HepG2 (cell line): ENCODE measurements at regions not wholly inside any gene's neighbourhood (a gene's known extent, or its start where the extent isn't known, plus 50 kb on each side); places are given as distances from the start of the nearest gene placed in this dataset.

Source experiments
- KLF9 ChIP-seq: IDR thresholded peaks from 2 replicates; pipeline ENCODE4 v1.6.1; 2016; ENCODE audit warnings: low read depth
- NFE2 ChIP-seq: sonication (generic); formaldehyde crosslinking; IDR thresholded peaks from 2 replicates; pipeline ENCODE4 v1.4.0; 2020; ENCODE audit warnings: missing genetic modification reagents
- RARG ChIP-seq: sonication (generic); formaldehyde crosslinking; IDR thresholded peaks from 2 replicates; pipeline ENCODE4 v1.4.0; 2020; ENCODE audit warnings: low read depth, mild to moderate bottlenecking, missing genetic modification reagents
- RCOR2 ChIP-seq: IDR thresholded peaks from 2 replicates; pipeline ENCODE4 v1.6.1; 2016; ENCODE audit warnings: missing biosample characterization, missing genetic modification reagents
- SNRNP70 ChIP-seq: fragments of 200-400 bp; formaldehyde crosslinking; IDR thresholded peaks from 2 replicates; pipeline ENCODE4 v1.6.1; 2017; ENCODE audit warnings: mild to moderate bottlenecking, low read depth, low read length, moderate library complexity
- ZGPAT ChIP-seq: IDR thresholded peaks from 2 replicates; pipeline ENCODE4 v1.6.1; 2016; ENCODE audit warnings: mild to moderate bottlenecking
- ZNF180 ChIP-seq: sonication (generic); formaldehyde crosslinking; IDR thresholded peaks from 2 replicates; pipeline ENCODE4 v1.4.0; 2020; ENCODE audit warnings: low read depth, missing genetic modification reagents, borderline replicate concordance
- ZNF280D ChIP-seq: sonication (generic); formaldehyde crosslinking; IDR thresholded peaks from 2 replicates; pipeline ENCODE4 v1.5.1; 2020; ENCODE audit warnings: mild to moderate bottlenecking, missing genetic modification reagents
- ZNF556 ChIP-seq: sonication (generic); formaldehyde crosslinking; IDR thresholded peaks from 2 replicates; pipeline ENCODE4 v1.4.0; 2020; ENCODE audit warnings: mild to moderate bottlenecking, missing genetic modification reagents, borderline replicate concordance
- ZNF615 ChIP-seq: sonication (generic); formaldehyde crosslinking; IDR thresholded peaks from 2 replicates; pipeline ENCODE4 v1.5.0; 2020; ENCODE audit warnings: mild to moderate bottlenecking, missing genetic modification reagents, borderline replicate concordance
- ZSCAN22 ChIP-seq: sonication (generic); formaldehyde crosslinking; IDR thresholded peaks from 2 replicates; pipeline ENCODE4 v1.4.0; 2020; ENCODE audit warnings: mild to moderate bottlenecking, missing genetic modification reagents

- TF ChIP-seq ZGPAT (no peak), RARG (CRISPR knock-in tag) (no peak), ZNF280D (no peak), NFE2 (CRISPR knock-in tag) (no peak), ZNF615 (CRISPR knock-in tag) (no peak), ZSCAN22 (CRISPR knock-in tag) (no peak), RCOR2 (CRISPR knock-in tag) (no peak), ZNF180 (CRISPR knock-in tag) (no peak), SNRNP70 (no peak), ZNF556 (CRISPR knock-in tag) (no peak), KLF9 (CRISPR knock-in tag) (no peak)
- TF ChIP-seq, all 625 proteins: peak for 0
Measured at GRCh38 chr13:80450386-80450785, 109.5 kb upstream of the SPRY2 start (continued).
